Muscle of leg (tissue), 3 donors: ENCODE measurements at regions not wholly inside any gene's neighbourhood (a gene's known extent, or its start where the extent isn't known, plus 50 kb on each side); places are given as distances from the start of the nearest gene placed in this dataset.

Source experiments
- DNase-seq: peaks from one replicate; pipeline ENCODE4 v3.0.0; 2013
- H3K27ac ChIP-seq: one replicate; pipeline ENCODE4 v1.5.1; 2013; ENCODE audit warnings: mild to moderate bottlenecking, low read length, control low read depth
- H3K27me3 ChIP-seq: one replicate; pipeline ENCODE4 v1.6.1; 2013; ENCODE audit warnings: low read length; ENCODE audit not compliant: control insufficient read depth, insufficient read depth
- H3K36me3 ChIP-seq: one replicate; pipeline ENCODE4 v1.6.1; 2013; ENCODE audit warnings: low read length; ENCODE audit not compliant: control insufficient read depth, insufficient read depth
- H3K4me1 ChIP-seq: one replicate; pipeline ENCODE4 v1.6.1; 2013; ENCODE audit warnings: low read length; ENCODE audit not compliant: control insufficient read depth, insufficient read depth
- H3K4me3 ChIP-seq: one replicate; pipeline ENCODE4 v1.5.1; 2013; ENCODE audit warnings: low read length, control low read depth
- H3K9me3 ChIP-seq: replicated peaks from 2 replicates; pipeline ENCODE4 v1.6.1; 2013; ENCODE audit warnings: low read depth, low read length; ENCODE audit not compliant: control insufficient read depth
- WGBS: methylation state at CpG from one replicate; pipeline ENCODE4 v1.1.5; 2013; ENCODE audit warnings: missing lambda C conversion rate; ENCODE audit not compliant: insufficient coverage; 5-methylcytosine and 5-hydroxymethylcytosine counted together

DNA sequence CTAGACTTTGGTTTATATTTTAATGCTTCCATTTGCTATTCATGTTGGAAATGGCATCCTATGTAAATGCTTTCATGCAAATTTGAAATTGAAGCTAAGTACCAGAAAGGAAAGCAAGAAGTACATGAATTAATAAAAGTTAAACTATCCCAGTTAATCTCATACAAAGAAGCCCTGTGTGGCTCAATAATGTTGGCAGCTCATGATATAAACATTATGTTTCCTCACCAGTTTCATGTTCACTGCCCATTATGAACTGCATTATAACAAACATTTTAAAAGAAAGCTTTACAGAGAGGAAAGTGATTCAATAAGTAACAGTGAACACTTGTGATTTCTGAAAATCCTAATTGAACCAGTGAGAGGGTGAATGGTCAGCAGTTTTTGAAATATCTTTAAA is 62.9 kb upstream of the ROBO2 start:
- H3K9me3 ChIP-seq = no peaks in the 10 kb centered on the region
- no peaks in the 10 kb centered on the region for H3K4me1 ChIP-seq
- no peaks in the 10 kb centered on the region for H3K36me3 ChIP-seq
- H3K27ac ChIP-seq = no peak overlapping the region
- H3K4me3 ChIP-seq = no peak overlapping the region
- no peak for DNase-seq
- no peaks in the 10 kb centered on the region for H3K27me3 ChIP-seq

DNA sequence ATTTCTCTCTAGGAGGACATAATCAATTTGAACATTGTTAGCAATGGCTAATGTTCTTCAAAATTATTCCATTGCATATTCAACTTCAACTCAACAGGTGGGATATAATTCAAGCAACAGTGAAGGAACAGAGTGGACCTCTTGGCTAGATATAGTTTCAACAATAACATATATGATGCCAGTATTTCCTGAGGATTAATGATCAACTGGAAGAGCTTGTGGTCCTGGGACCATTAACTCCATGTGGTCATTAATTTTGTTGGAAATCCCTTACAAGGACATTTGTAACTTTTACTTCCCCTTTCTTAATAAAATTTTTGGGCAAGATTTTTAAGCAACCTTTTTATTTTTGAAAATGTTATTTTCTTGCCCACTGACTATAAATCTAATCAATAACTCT is 54.3 kb upstream of the ROBO2 start:
- Histone ChIP-seq H3K27ac (no peak overlapping the region), H3K4me3 (no peak overlapping the region), H3K9me3 (no peaks in the 10 kb centered on the region), H3K36me3 (no peaks in the 10 kb centered on the region), H3K4me1 (no peaks in the 10 kb centered on the region), H3K27me3 (no peaks in the 10 kb centered on the region)
- DNase-seq = no peak

DNA sequence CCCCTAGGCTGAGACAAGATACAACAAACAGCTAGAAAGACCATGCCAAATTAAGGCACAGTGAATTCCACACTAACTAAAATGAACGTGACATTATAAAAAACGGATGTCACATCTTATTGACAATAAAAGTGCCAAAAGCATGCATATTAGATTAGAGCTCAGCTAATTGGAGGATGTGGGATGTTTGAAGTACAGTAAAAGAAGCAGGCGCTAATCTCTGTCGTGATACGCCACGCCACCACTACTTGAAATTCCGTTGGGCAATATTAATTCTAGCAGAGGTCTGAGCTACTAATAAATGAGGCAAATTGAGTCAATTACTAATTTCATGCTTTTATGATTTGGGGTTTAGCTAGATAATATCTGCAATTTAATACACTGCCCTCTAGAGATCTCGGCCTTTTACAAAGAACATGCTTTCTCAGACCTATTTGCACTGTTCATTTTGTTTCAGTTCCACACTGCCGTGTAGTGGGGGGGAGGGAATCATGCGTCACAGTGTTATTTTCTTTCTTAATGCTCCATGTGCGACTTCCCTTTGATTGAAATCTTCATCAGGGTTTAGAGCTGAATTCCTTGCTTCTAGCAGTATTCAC is 52.9 kb upstream of the ROBO2 start:
- no peaks in the 10 kb centered on the region for H3K9me3 ChIP-seq
- no peaks in the 10 kb centered on the region for H3K27me3 ChIP-seq
- 89% methylated on average over 4 of the region's 11 CpGs for WGBS
- H3K4me3 ChIP-seq = no peak overlapping the region
- H3K36me3 ChIP-seq = no peaks in the 10 kb centered on the region
- no peak for DNase-seq
- H3K27ac ChIP-seq = no peak overlapping the region
- no peaks in the 10 kb centered on the region for H3K4me1 ChIP-seq
